NT2/D1 (cell line): ENCODE measurements at regions not wholly inside any gene's neighbourhood (a gene's known extent, or its start where the extent isn't known, plus 50 kb on each side); places are given as distances from the start of the nearest gene placed in this dataset.

Experiments used
- DNase-seq: peaks from one replicate; pipeline ENCODE4 v3.0.0-alpha.2; 2011; ENCODE audit warnings: low read depth, low spot score
- H3K27me3 ChIP-seq: 2 replicates; pipeline ENCODE4 v1.6.0; 2011; ENCODE audit warnings: mild to moderate bottlenecking; ENCODE audit not compliant: insufficient read length, insufficient read depth
- H3K36me3 ChIP-seq: 2 replicates; pipeline ENCODE4 v1.6.1; 2011; ENCODE audit warnings: mild to moderate bottlenecking, low read length, mixed read lengths; ENCODE audit not compliant: insufficient read depth, insufficient read length
- H3K4me1 ChIP-seq: 2 replicates; pipeline ENCODE4 v1.5.1; 2011; ENCODE audit not compliant: insufficient read depth, insufficient read length
- H3K4me3 ChIP-seq: 2 replicates; pipeline ENCODE4 v1.5.1; 2011; ENCODE audit warnings: low read depth; ENCODE audit not compliant: insufficient read length
- H3K9ac ChIP-seq: 2 replicates; pipeline ENCODE4 v1.6.0; 2011; ENCODE audit warnings: low read depth; ENCODE audit not compliant: insufficient read length
- H3K9me3 ChIP-seq: 2 replicates; pipeline ENCODE4 v1.5.1; 2011; ENCODE audit warnings: mild to moderate bottlenecking, low read length; ENCODE audit not compliant: insufficient read depth
- SUZ12 ChIP-seq: IDR thresholded peaks from 2 replicates; pipeline ENCODE4 v1.6.1; 2011; ENCODE audit not compliant: insufficient read length, insufficient read depth; ENCODE audit errors: extremely low read depth
- YY1 ChIP-seq: IDR thresholded peaks from 2 replicates; pipeline ENCODE4 v1.6.1; 2011; ENCODE audit not compliant: insufficient read length, insufficient read depth
- ZNF274 ChIP-seq: IDR thresholded peaks from 2 replicates; pipeline ENCODE4 v1.6.1; 2011; ENCODE audit warnings: mild to moderate bottlenecking, low read depth, low read length

DNA sequence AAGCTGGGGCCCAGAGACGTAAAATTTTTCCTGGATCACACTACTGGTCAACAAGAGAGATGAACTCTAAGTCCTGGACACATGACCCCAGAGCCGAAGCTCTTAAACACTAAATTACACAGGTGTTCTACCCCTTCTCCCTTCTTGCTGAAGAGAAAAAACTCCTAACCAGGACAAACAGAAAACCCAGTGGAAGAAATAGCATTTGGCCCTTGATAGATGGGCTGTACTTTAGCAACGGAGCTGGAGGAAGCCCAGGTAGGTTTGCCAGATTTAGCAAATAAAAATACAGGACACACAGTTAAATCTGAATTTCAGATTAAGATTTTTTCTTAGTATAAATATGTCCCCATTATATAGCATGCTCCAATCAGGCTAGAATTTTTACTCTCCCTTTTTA lies 72.7 kb downstream of the DIRAS3 start:
- H3K9me3 ChIP-seq, result no peaks in the 10 kb centered on the region
- H3K27me3 ChIP-seq, result no peaks in the 10 kb centered on the region
- no peaks in the 10 kb centered on the region for H3K36me3 ChIP-seq
- TF ChIP-seq SUZ12 (no peak), YY1 (no peak), ZNF274 (no peak)
- no peak for DNase-seq
- H3K4me1 ChIP-seq, result no peaks in the 10 kb centered on the region
- no peak overlapping the region for H3K9ac ChIP-seq
- no peak overlapping the region for H3K4me3 ChIP-seq

DNA sequence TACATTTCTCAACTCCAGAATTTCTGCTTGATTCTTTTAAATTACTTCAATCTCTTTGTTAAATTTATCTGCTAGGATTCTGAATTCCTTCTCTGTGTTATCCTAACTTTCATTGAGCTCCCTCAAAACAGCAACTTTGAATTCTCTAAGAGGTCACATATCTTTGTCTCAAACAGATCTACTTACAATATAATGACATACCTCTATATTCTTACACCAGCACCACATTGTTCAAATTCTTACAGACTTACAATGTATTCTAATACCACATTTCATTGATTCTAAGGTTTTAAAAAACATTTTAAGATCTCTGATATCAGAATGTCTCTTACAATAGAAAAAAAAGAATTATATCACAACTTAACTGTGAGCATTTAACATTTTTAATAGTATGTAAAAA lies 77.4 kb downstream of the DIRAS3 start:
- no peaks in the 10 kb centered on the region for H3K4me1 ChIP-seq
- H3K36me3 ChIP-seq, result no peaks in the 10 kb centered on the region
- no peak for DNase-seq
- H3K4me3 ChIP-seq, result no peak overlapping the region
- H3K9me3 ChIP-seq, result no peaks in the 10 kb centered on the region
- no peak overlapping the region for H3K9ac ChIP-seq
- TF ChIP-seq SUZ12 (no peak), ZNF274 (no peak), YY1 (no peak)
- no peaks in the 10 kb centered on the region for H3K27me3 ChIP-seq

DNA sequence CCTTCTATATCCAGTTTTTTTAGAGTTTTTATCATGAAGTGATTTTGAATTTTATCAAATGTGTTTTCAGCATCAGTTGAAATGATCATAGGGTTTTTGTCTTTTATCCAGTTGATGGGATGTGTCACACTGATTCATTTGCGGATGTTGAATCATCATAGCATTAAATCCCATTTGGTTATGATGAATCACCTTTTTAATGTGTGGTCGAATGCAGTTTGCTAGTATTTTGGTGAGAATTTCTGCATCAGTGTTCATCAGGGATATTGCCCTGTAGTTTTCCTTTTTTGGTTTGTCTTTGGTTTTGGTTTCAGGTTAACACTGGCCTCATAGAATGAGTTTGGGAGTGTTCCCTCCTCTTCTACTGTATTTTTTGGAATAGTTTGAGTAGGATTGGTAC lies 80.3 kb downstream of the DIRAS3 start:
- H3K9ac ChIP-seq, result no peak overlapping the region
- H3K36me3 ChIP-seq, result no peaks in the 10 kb centered on the region
- no peaks in the 10 kb centered on the region for H3K9me3 ChIP-seq
- TF ChIP-seq YY1 (no peak), SUZ12 (no peak), ZNF274 (no peak)
- no peak for DNase-seq
- H3K27me3 ChIP-seq, result no peaks in the 10 kb centered on the region
- H3K4me1 ChIP-seq, result no peaks in the 10 kb centered on the region
- H3K4me3 ChIP-seq, result no peak overlapping the region

DNA sequence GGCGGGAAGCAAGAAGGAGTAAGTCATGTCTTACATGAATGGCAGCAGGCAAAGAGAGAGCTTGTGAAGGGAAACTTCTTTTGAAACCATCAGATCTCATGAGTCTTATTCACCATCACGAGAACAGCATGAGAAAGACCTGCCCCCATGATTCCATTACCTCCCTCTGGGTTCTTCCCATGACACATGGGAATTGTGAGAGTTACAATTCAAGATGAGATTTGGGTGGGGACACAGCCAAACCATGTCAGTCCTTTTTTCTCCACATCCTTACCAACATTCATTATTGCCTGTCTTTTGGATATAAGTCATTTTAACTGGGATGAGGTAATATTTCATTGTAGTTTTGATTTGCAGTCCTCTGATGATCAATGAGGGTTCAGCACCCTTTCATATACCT lies 81.0 kb downstream of the DIRAS3 start:
- Histone ChIP-seq H3K9me3 (peaks cover under 1% of the 10 kb centered on the region; the same call in 1 of the 2 replicates), H3K27me3 (no peaks in the 10 kb centered on the region), H3K4me1 (no peaks in the 10 kb centered on the region), H3K36me3 (no peaks in the 10 kb centered on the region), H3K9ac (no peak overlapping the region), H3K4me3 (no peak overlapping the region)
- TF ChIP-seq SUZ12 (no peak), YY1 (no peak), ZNF274 (no peak)
- DNase-seq, result no peak

DNA sequence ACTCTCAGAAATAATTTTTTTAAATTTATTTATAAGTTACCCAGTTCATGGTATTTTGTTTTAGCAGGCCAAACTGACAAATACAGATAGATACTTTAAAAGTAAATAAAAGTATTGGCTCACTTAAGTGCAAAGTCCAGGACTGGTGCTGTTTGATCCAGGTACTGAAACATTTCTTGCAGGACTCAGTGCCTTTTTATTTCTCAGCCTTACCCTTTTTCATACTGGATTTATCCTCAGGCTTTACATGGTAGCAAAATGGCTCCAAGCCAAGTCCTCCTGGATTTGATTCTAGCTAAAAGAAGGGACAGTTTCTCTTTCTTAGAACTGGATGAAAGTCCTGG lies 83.8 kb downstream of the DIRAS3 start:
- Histone ChIP-seq H3K36me3 (no peaks in the 10 kb centered on the region), H3K4me3 (no peak overlapping the region), H3K9ac (no peak overlapping the region), H3K9me3 (peaks cover 29% of the 10 kb centered on the region), H3K27me3 (no peaks in the 10 kb centered on the region), H3K4me1 (no peaks in the 10 kb centered on the region)
- DNase-seq, result no peak
- TF ChIP-seq YY1, result no peak
- TF ChIP-seq ZNF274, result no peak
- TF ChIP-seq SUZ12, result no peak

DNA sequence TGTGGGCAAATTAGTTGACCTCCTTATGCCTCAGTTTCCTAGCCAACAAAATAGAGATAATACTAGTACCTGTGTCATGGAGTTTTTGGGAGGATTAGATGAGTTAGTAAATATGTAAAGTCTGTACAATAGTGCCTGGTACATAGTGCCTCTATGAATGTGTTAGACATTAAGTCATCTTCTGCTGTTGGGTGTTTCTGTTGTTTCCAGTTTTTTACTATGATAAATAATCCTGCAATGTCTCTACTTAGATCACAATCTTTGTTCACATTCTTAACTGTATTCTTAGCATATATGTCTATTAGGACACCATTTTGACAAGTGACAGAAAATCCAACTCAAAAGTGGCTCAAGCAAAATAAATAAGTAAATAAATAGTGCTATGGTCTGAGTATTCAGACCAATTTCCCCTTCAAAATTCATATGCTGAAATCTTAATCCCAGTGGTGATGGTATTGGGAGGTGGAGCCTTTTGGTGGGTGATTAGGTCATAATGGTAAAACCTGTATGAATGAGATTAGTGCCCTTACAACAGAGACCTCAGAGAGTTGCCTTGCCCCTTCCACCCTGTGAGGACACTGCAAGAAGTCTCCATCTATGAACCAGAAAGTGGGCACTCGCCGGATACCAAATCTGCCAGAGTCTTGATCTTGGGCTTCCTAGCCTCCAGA lies 84.3 kb downstream of the DIRAS3 start:
- peaks cover 31% of the 10 kb centered on the region for H3K9me3 ChIP-seq
- TF ChIP-seq ZNF274 (no peak), SUZ12 (no peak), YY1 (no peak)
- no peaks in the 10 kb centered on the region for H3K36me3 ChIP-seq
- H3K4me1 ChIP-seq, result no peaks in the 10 kb centered on the region
- H3K4me3 ChIP-seq, result no peak overlapping the region
- DNase-seq, result no peak
- H3K9ac ChIP-seq, result no peak overlapping the region
- no peaks in the 10 kb centered on the region for H3K27me3 ChIP-seq

DNA sequence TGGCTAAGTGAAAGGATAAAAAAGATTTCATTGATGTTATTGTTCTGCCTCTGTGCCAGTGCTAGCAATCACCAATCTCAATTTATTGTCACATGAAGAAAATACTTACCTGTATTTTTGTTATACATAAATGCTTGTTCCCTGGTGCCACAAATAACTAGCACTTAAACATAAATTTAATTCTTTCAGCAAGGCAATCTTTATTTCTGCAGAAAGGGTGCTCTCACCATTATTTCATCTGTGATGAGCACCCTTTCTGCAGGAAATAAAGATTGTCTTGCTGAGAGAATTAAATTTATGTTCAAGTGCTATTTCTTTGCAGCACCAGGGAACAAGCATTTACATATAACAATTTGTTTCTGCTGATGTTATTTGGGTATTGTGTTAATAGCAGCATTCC lies 87.2 kb downstream of the DIRAS3 start:
- Histone ChIP-seq H3K9ac (no peak overlapping the region), H3K4me1 (no peaks in the 10 kb centered on the region), H3K36me3 (no peaks in the 10 kb centered on the region), H3K9me3 (peaks cover 31% of the 10 kb centered on the region), H3K4me3 (no peak overlapping the region), H3K27me3 (no peaks in the 10 kb centered on the region)
- no peak for DNase-seq
- no peak for TF ChIP-seq SUZ12
- TF ChIP-seq YY1, result no peak
- no peak for TF ChIP-seq ZNF274
